Transverse colon (tissue), 4 donors: ENCODE measurements at regions not wholly inside any gene's neighbourhood (a gene's known extent, or its start where the extent isn't known, plus 50 kb on each side); places are given as distances from the start of the nearest gene placed in this dataset.

Experiments used
- CTCF ChIP-seq, 5 experiments: fragments of 200-600 bp in 3 of 5; fragments of 450-650 bp in 2 of 5; sonication (generic) in 3 of 5; IDR thresholded peaks; 1 replicate in 2 of 5; 2 replicates in 3 of 5; pipeline ENCODE4 v1.5.1; 2016 to 2017; ENCODE audit warnings: antibody characterized with exemption in 5 of 5, inconsistent platforms in 3 of 5, mild to moderate bottlenecking in 2 of 5, moderate library complexity in 1 of 5
- POLR2AphosphoS5 ChIP-seq, 3 donors: sonication (generic); formaldehyde crosslinking; IDR thresholded peaks; one replicate each; pipeline ENCODE4 v1.6.1; 2016; ENCODE audit warnings: antibody characterized with exemption in 3 of 3

- TF ChIP-seq CTCF (IDR thresholded peaks at IDR 0.05) = no peak
- TF ChIP-seq POLR2AphosphoS5 (IDR thresholded peaks at IDR 0.05) = no peak
Observed at GRCh38 chr6:6405997-6406714, 85.7 kb upstream of the F13A1 start.
